ENCODE measurements at regions not wholly inside any gene's neighbourhood (a gene's known extent, or its start where the extent isn't known, plus 50 kb on each side); places are given as distances from the start of the nearest gene placed in this dataset.

GRCh38 chr18:75124991-75125381 lies 84.0 kb downstream of the PTGR3 start:
- TF ChIP-seq CTCF (IDR thresholded peaks at IDR 0.05) = no peak
- no peak for TF ChIP-seq REST (IDR thresholded peaks at IDR 0.05; ENCODE audit: low read depth, low read length)
- TF ChIP-seq SIN3A (IDR thresholded peaks at IDR 0.05; ENCODE audit: borderline replicate concordance, low read depth, low read length) = no peak
- TF ChIP-seq TAF1 (IDR thresholded peaks at IDR 0.05; ENCODE audit: borderline replicate concordance, low read depth, low read length) = no peak
- TF ChIP-seq POLR2AphosphoS5 (IDR thresholded peaks at IDR 0.05; ENCODE audit: low read depth, low read length) = no peak
- no peak for TF ChIP-seq RCOR1 (IDR thresholded peaks at IDR 0.05; ENCODE audit: low read length)
- TF ChIP-seq EP300 (IDR thresholded peaks at IDR 0.05; ENCODE audit: borderline replicate concordance in 1 of 2, low read depth in 1 of 2, low read length in 1 of 2) = 0 out of 4 replicates have a peak, but pooled peaks of 1 of the 2 experiments have one; percentile 9
- TF ChIP-seq EZH2phosphoT487 (IDR thresholded peaks at IDR 0.05; ENCODE audit: borderline replicate concordance, low read depth) = no peak
- TF ChIP-seq CHD2 (IDR thresholded peaks at IDR 0.05; ENCODE audit: low read length, partially characterized antibody) = peak; percentile 7
- no peak for TF ChIP-seq ELF1 (IDR thresholded peaks at IDR 0.05)
- no peak for TF ChIP-seq JUND (IDR thresholded peaks at IDR 0.05)
- TF ChIP-seq NFIC (IDR thresholded peaks at IDR 0.05; ENCODE audit: borderline replicate concordance) = no peak

Measured in SK-N-SH (cell line).